GM18909 (cell line): ENCODE measurements at regions not wholly inside any gene's neighbourhood (a gene's known extent, or its start where the extent isn't known, plus 50 kb on each side); places are given as distances from the start of the nearest gene placed in this dataset.

Experiments used
- ATAC-seq: cut with Tn5 transposase; IDR thresholded peaks from one replicate; pipeline ENCODE4 v1.9.1; 2021; ENCODE audit warnings: mild to moderate bottlenecking; ENCODE audit not compliant: unreplicated experiment, poor library complexity

- no peak for ATAC-seq
These were observed 168.4 kb downstream of the TNFSF18 start for GRCh38 chr1:172882385-172882784.

DNA sequence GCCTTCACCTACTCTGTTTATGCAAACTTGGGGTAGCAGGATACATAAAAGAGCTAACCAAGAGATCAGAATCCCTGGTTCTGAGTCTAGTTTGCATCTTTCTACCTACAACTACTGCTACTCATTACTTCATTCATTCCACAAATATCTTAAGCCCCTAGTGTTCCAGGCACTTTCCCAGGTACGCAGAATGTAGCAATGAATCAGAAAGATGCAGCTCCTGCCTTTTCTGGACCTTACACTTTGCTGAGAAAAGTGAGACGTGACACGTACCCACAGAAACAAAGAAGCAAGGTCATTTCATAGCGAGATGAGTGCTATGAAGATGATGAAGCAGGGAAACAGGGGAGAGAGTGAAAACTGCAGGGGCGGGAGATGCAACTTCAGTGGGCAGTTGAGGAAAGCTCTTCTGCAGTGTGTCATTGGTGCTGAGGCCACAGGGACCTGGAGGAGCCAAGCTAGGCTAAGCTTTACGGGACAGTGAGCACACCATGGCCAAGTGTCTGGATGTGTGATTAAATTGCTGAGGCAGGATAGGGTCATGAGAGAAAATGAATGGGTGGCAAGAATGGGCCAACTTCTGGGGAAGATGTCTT lies 167.9 kb downstream of the TNFSF18 start:
- ATAC-seq, result no peak

DNA sequence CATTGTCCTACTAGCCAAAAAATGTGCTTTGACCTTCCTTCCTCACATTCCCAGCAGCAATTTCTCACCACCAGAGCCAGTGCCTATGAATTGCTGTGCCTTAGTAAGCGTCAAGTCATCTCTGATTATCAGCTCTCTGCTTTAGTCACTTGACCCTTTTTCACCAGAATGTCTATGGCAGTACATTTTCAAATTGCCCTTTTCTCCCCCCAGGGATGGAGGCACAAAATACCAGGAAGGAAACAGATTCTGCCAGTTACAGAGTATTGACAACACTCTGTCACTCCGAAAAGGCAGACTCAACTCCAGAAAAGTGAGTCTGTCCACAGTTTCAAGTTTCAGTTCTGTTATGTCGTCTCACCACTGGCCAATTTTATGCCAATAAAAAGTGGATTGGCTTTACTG lies 167.4 kb downstream of the TNFSF18 start:
- peak; percentile 73 for ATAC-seq

- ATAC-seq, result peak; percentile 27
These were observed 166.9 kb downstream of the TNFSF18 start for GRCh38 chr1:172883844-172884243.

- no peak for ATAC-seq
These were observed 165.3 kb downstream of the TNFSF18 start for GRCh38 chr1:172885411-172885810.

DNA sequence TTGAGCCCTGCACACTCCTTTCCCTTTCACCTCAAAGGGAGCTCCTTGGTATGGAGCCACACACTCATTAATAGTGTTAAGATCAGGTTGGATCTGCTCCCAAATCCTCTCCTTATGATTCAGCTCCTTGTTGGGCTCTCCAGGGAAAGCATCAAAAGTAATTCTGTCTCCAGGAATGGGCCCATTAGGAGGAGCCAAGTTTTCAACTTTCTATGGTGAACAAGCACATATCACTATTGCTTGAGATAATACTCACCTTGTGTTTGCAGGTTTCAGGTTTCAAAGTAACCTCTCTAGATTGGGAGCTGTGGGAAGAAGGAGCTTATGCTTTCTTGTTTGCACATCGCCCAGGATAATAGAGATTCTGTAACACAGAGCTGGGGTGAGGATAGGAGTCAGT lies 164.8 kb downstream of the TNFSF18 start:
- no peak for ATAC-seq

GRCh38 chr1:172887162-172887561 lies 163.6 kb downstream of the TNFSF18 start:
- no peak for ATAC-seq

- no peak for ATAC-seq
These were observed 157.4 kb downstream of the TNFSF18 start for GRCh38 chr1:172893146-172893841.

- no peak for ATAC-seq
These were observed 156.2 kb downstream of the TNFSF18 start for GRCh38 chr1:172894349-172895049.

GRCh38 chr1:172895050-172895460 lies 155.7 kb downstream of the TNFSF18 start:
- peak; percentile 77 for ATAC-seq

GRCh38 chr1:172895761-172896160 lies 155.0 kb downstream of the TNFSF18 start:
- ATAC-seq, result no peak

DNA sequence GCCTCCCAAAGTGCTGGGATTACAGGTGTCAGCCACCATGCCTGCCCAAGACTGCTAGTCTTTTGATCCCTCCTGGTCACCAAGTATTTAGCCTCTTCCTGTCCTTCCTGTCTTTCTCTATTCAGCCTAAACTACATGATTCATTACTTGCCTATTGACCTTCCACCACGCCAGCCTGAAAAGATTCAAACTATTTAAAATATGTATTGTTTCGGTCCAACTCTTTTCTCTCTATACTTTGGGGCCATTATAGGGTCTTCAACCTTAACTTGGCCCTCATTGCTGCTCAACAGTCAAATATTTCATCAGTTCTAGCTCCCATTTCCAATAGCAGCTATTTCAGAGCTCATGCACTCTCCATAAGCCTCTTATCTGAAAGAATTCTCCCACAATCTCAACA lies 153.0 kb downstream of the TNFSF18 start:
- ATAC-seq, result no peak

GRCh38 chr1:172898866-172899265 lies 151.9 kb downstream of the TNFSF18 start:
- no peak for ATAC-seq

DNA sequence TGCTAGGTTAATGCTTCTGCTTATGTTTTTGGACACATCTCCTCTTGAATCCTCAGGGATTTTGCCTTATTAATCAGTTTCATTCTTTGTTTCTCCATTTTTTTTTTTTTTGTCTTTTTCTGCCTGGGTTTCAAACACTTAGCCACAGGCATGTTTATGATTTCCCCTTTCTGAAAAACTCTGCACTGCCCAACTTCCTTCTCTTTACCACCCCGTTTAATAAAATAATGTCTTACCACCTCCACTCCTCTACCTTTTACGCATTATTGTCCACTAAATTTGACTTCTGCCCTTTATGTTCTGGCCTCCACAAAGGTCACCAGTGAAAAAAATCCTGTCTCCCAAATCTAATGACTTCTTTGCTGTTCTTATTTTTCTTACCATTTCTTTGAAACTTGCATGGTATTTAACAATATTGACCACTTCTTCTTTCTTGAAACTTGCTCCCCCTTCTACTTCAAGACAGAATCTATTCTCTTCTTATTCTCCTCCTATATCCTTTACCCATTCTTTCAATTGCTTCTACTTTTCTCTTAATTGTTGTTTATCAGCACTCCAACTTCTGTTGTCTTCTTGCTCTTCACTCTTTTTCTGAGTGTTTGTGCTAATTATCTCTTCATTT lies 150.3 kb downstream of the TNFSF18 start:
- no peak for ATAC-seq

DNA sequence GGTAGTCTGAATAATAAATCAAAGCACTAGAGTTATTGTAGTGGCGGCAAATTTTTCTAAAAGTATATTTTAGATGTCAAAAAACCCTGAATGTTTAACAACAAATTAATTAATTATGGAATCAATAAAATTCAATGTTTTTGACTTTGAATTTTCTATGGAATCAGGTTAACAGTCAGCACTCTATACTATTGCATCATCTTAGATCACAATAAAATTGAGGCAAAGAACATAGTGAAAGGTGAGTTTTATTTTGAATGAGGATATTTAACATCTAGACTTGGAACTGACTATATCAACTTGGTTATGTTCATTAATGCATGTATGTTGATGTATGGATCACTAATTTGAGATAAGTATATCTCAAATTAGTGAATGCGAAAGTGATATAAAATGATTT lies 148.5 kb downstream of the TNFSF18 start:
- ATAC-seq, result no peak

- ATAC-seq, result no peak
These were observed 147.8 kb downstream of the TNFSF18 start for GRCh38 chr1:172902861-172903381.

DNA sequence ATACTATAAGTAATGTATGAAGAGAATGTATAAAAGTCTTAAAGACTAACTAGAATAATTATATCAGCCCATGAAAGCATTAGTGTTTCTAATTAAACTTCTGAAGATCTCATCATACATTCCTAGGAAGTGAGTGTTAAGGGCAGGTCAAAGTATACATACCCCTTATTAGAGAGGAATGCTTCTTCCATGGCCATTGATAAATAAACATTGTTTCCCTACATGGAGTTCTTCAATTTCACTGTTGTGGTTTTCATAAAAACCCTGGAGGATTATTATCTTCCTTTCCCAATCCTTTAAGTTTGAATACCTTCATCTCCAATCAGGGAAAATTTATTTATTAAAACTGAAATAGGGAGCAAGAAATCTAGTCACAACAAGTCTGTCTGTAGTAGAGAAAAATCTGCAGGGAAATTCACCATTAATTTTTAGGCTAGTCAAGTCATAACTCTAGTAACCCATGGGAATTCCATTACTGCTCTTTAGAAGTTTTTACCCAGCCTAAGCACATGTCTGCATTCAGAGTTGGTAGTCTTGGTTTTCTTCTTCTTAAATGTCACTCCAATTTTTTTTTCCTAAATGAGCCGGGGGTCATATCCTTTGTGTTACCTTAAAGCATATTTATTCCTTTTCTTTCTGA lies 147.0 kb downstream of the TNFSF18 start:
- no peak for ATAC-seq

- ATAC-seq, result no peak
These were observed 145.3 kb downstream of the TNFSF18 start for GRCh38 chr1:172905452-172905851.

DNA sequence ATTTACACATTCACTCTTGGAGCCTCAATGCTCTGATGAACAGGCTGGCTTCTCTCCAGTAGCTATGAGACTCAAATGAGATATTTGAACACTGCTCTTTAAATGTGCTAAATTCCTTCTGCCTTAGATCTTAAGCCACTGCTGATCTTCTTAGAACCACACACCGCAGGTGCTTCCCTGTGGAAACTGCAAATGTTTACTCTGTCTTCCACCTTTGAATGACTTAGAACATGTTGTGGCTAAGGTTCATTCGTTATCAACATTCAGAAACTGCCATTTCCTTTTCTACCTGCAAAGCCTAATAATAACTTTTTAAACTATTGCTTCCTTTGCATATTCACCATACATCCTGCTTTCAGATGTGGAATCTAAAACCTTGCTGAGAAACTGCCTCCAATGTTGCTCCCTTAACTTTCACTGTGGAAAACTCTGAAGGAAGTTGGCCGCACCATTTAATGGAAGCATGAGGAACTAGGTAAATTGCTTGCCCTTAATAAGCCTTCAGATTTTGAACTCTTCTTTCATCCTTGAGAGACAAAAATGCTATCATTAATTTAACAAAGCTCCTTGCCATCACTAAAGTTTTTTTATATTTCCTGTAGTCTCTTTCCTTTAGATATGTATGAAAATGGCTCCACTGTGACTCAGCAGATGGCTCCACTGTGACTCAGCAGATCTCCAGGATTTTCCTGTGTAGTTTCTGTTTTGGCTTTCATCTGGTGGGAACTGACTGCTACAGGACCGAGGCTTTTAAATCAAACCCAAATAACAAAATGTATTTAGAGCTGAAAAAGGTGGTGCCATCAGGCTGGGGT lies 143.8 kb downstream of the TNFSF18 start:
- ATAC-seq, result no peak
